Smooth muscle cell (in vitro differentiated cells): ENCODE measurements at regions not wholly inside any gene's neighbourhood (a gene's known extent, or its start where the extent isn't known, plus 50 kb on each side); places are given as distances from the start of the nearest gene placed in this dataset.

ENCODE experiments used
- DNase-seq: peaks from one replicate; lab custom pipeline; 2025; ENCODE audit not compliant: unreplicated experiment; lab: John Stamatoyannopoulos, UW
- H2AFZ ChIP-seq: fragments of 200-600 bp; sonication (generic); 2 replicates; pipeline ENCODE4 v1.6.0; 2016; ENCODE audit warnings: antibody characterized with exemption, low read depth, mild to moderate bottlenecking
- H3F3A ChIP-seq: fragments of 200-600 bp; sonication (generic); 2 replicates; pipeline ENCODE4 v1.6.0; 2017; ENCODE audit warnings: antibody characterized with exemption, low read depth
- H3K27ac ChIP-seq: fragments of 200-600 bp; sonication (generic); 2 replicates; pipeline ENCODE4 v1.5.1; 2016; ENCODE audit warnings: low read depth, mild to moderate bottlenecking
- H3K27me3 ChIP-seq: fragments of 200-600 bp; sonication (generic); 2 replicates; pipeline ENCODE4 v1.6.1; 2016; ENCODE audit warnings: low read depth, mild to moderate bottlenecking
- H3K36me3 ChIP-seq: fragments of 200-600 bp; sonication (generic); 2 replicates; pipeline ENCODE4 v1.5.1; 2016; ENCODE audit warnings: low read depth
- H3K4me1 ChIP-seq: fragments of 200-600 bp; sonication (generic); 2 replicates; pipeline ENCODE4 v1.5.1; 2016; ENCODE audit warnings: low read depth
- H3K4me2 ChIP-seq: fragments of 200-600 bp; sonication (generic); 2 replicates; pipeline ENCODE4 v1.6.0; 2016; ENCODE audit warnings: mild to moderate bottlenecking
- H3K4me3 ChIP-seq: fragments of 200-600 bp; sonication (generic); 2 replicates; pipeline ENCODE4 v1.5.1; 2016; ENCODE audit warnings: mild to moderate bottlenecking
- H3K79me2 ChIP-seq: fragments of 200-600 bp; sonication (generic); 2 replicates; pipeline ENCODE4 v1.6.0; 2016; ENCODE audit warnings: low read depth, mild to moderate bottlenecking
- H3K9ac ChIP-seq: fragments of 200-600 bp; sonication (generic); 2 replicates; pipeline ENCODE4 v1.6.0; 2016; ENCODE audit warnings: low read depth
- H3K9me3 ChIP-seq: fragments of 200-600 bp; sonication (generic); replicated peaks from 2 replicates; pipeline ENCODE4 v1.5.1; 2016; ENCODE audit warnings: low read depth
- H4K20me1 ChIP-seq: fragments of 200-600 bp; sonication (generic); 2 replicates; pipeline ENCODE4 v1.6.0; 2016; ENCODE audit warnings: low read depth
- WGBS: methylation state at CpG from one replicate; pipeline ENCODE4 v1.1.7; 2016; ENCODE audit warnings: low lambda C conversion rate; 5-methylcytosine and 5-hydroxymethylcytosine counted together
- TF ChIP-seq, protein P1 (sequence below): fragments of 200-600 bp; sonication (generic); IDR thresholded peaks from 2 replicates; pipeline ENCODE4 v1.5.1; 2017; ENCODE audit warnings: borderline replicate concordance, mild to moderate bottlenecking, antibody characterized with exemption; ENCODE audit not compliant: insufficient read depth, poor library complexity, severe bottlenecking

DNA sequence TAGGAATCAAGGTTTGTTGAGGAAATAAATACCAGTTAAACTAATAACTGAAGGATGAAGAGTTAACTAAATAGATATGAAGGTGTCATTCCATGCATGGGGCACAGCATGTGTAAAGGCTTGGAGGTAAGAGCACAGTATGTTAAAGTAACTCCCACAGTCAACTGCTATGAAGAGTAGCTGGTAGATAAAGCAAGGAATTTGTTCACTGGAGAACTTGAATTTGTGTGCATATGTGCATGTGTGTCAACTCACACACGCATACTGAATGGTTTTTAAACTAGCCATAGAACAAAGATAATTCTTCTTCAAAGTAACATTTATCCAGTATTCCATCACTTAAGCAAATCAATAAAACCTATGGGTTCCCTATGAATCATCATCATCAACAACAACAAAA is 135.9 kb downstream of the FAM76B start:
- Histone ChIP-seq H3K4me2 (no peak overlapping the region), H3K4me3 (no peak overlapping the region), H4K20me1 (no peaks in the 10 kb centered on the region), H3K36me3 (no peaks in the 10 kb centered on the region), H3K4me1 (peaks cover 8% of the 10 kb centered on the region), H3F3A (no peaks in the 10 kb centered on the region), H2AFZ (no peak overlapping the region), H3K27me3 (no peaks in the 10 kb centered on the region), H3K9me3 (no peaks in the 10 kb centered on the region), H3K27ac (no peak overlapping the region), H3K9ac (no peak overlapping the region), H3K79me2 (no peaks in the 10 kb centered on the region)
- 95% methylated on average over 1 of the region's 1 CpG for WGBS
- DNase-seq: no peak
- TF ChIP-seq, protein P1, sequence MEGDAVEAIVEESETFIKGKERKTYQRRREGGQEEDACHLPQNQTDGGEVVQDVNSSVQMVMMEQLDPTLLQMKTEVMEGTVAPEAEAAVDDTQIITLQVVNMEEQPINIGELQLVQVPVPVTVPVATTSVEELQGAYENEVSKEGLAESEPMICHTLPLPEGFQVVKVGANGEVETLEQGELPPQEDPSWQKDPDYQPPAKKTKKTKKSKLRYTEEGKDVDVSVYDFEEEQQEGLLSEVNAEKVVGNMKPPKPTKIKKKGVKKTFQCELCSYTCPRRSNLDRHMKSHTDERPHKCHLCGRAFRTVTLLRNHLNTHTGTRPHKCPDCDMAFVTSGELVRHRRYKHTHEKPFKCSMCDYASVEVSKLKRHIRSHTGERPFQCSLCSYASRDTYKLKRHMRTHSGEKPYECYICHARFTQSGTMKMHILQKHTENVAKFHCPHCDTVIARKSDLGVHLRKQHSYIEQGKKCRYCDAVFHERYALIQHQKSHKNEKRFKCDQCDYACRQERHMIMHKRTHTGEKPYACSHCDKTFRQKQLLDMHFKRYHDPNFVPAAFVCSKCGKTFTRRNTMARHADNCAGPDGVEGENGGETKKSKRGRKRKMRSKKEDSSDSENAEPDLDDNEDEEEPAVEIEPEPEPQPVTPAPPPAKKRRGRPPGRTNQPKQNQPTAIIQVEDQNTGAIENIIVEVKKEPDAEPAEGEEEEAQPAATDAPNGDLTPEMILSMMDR: no peak

DNA sequence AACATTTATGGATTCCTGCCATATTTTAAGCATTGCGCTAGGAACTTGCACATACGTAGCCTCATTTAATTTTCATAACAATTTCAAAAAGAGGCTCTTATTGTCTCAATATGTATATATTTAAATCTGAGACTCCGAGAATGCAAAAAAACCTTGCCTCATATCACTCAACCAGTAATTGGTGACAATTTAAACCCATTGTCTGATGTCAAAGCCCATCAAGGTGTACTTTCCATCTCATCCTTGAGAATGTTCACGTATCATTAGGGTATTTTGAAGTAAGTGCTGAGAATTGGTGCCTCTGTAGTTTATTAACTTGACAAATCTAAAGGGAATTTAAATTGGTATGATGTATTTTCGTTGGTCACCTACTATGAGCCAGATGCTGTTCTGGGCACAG is 136.5 kb downstream of the FAM76B start:
- H2AFZ ChIP-seq: no peak overlapping the region
- no peaks in the 10 kb centered on the region for H3K79me2 ChIP-seq
- no peaks in the 10 kb centered on the region for H4K20me1 ChIP-seq
- TF ChIP-seq, protein P1: no peak
- H3F3A ChIP-seq: no peaks in the 10 kb centered on the region
- H3K9me3 ChIP-seq: no peaks in the 10 kb centered on the region
- DNase-seq: no peak
- no peak overlapping the region for H3K27ac ChIP-seq
- peaks cover 10% of the 10 kb centered on the region for H3K4me1 ChIP-seq
- no peak overlapping the region for H3K4me3 ChIP-seq
- 93% methylated on average over 5 of the region's 5 CpGs for WGBS
- no peaks in the 10 kb centered on the region for H3K36me3 ChIP-seq
- H3K9ac ChIP-seq: no peak overlapping the region
- H3K27me3 ChIP-seq: no peaks in the 10 kb centered on the region
- no peak overlapping the region for H3K4me2 ChIP-seq

DNA sequence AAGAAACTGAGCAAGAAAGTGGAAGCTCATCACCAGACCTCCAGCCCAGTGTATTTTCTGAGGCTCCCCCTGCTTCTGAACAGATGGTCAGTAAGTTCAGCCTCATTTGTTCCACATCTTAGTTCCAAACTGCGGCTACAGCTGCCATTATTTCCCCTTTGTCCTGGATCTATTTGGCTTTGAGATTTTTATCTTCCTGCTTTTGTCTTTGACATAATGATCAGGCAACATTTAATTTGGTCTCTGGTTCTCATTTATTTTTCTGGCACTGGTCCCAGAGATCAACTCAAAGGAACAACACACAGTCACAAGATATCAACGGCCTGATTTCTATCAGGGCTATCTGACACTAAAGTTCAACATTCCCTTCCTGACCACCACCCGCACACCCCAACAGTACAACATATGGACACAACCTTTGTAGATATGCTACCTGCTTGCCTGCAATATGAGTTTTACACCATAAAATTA is 137.5 kb downstream of the FAM76B start:
- Histone ChIP-seq H3K27ac (no peak overlapping the region), H3K4me1 (peaks cover 14% of the 10 kb centered on the region), H2AFZ (no peak overlapping the region), H3K36me3 (no peaks in the 10 kb centered on the region), H3K27me3 (no peaks in the 10 kb centered on the region), H4K20me1 (no peaks in the 10 kb centered on the region), H3K79me2 (no peaks in the 10 kb centered on the region), H3F3A (peaks cover 9% of the 10 kb centered on the region), H3K4me3 (no peak overlapping the region), H3K9ac (no peak overlapping the region), H3K9me3 (no peaks in the 10 kb centered on the region), H3K4me2 (no peak overlapping the region)
- TF ChIP-seq, protein P1: no peak
- no peak for DNase-seq
- 82% methylated on average over 3 of the region's 3 CpGs for WGBS

DNA sequence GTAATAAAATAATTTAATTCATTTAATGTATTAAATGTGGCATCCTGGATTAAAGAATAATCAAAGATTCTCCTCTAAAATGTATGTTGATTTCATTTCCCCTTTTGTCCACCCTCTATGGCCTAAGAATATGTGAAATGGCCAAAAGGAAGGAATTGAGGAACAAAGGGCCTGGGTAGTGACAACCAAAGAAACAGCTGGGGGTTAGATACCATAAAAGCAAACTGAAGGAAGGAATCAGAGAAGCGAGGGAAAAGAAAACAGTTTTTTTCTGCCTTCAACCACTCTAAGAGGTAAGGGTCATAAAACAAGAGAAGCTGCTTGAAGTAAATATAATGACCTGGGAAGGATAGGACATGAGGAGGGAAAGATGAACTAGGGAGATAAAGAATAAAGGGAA is 139.3 kb downstream of the FAM76B start:
- Histone ChIP-seq H3K4me1 (peaks cover 14% of the 10 kb centered on the region), H3K36me3 (no peaks in the 10 kb centered on the region), H3K9me3 (peaks cover 5% of the 10 kb centered on the region), H4K20me1 (no peaks in the 10 kb centered on the region), H3K4me2 (no peak overlapping the region), H3K27ac (no peak overlapping the region), H2AFZ (peak overlapping the region; percentile 67), H3K4me3 (no peak overlapping the region), H3K9ac (no peak overlapping the region), H3K27me3 (no peaks in the 10 kb centered on the region), H3F3A (peaks cover 12% of the 10 kb centered on the region), H3K79me2 (no peaks in the 10 kb centered on the region)
- 59% methylated on average over 1 of the region's 1 CpG for WGBS
- DNase-seq: no peak
- TF ChIP-seq, protein P1: no peak
